HG03103 (cell line): ENCODE measurements at regions not wholly inside any gene's neighbourhood (a gene's known extent, or its start where the extent isn't known, plus 50 kb on each side); places are given as distances from the start of the nearest gene placed in this dataset.

Experiments used
- ATAC-seq: cut with Tn5 transposase; IDR thresholded peaks from one replicate; pipeline ENCODE4 v1.9.1; 2021; ENCODE audit warnings: low read depth; ENCODE audit not compliant: unreplicated experiment

GRCh38 chr3:168544097-168544957 lies 448.6 kb upstream of the GOLIM4 start:
- ATAC-seq = no peak

- ATAC-seq = no peak
Observed at GRCh38 chr3:168540726-168541125, 445.0 kb upstream of the GOLIM4 start.

GRCh38 chr3:168539909-168540308 lies 444.2 kb upstream of the GOLIM4 start:
- no peak for ATAC-seq

- no peak for ATAC-seq
Observed at GRCh38 chr3:168534761-168535160, 439.0 kb upstream of the GOLIM4 start.

GRCh38 chr3:168533600-168533999 lies 437.9 kb upstream of the GOLIM4 start:
- ATAC-seq = no peak

- ATAC-seq = no peak
Observed at GRCh38 chr3:168532135-168532534, 436.4 kb upstream of the GOLIM4 start.

GRCh38 chr3:168531116-168531515 lies 435.4 kb upstream of the GOLIM4 start:
- ATAC-seq = no peak

GRCh38 chr3:168524129-168524528 lies 428.4 kb upstream of the GOLIM4 start:
- ATAC-seq = no peak

- ATAC-seq = no peak
Observed at GRCh38 chr3:168517249-168518071, 421.7 kb upstream of the GOLIM4 start.

GRCh38 chr3:168514252-168514651 lies 418.5 kb upstream of the GOLIM4 start:
- no peak for ATAC-seq

- no peak for ATAC-seq
Observed at GRCh38 chr3:168512802-168513201, 417.1 kb upstream of the GOLIM4 start.

GRCh38 chr3:168511428-168512014 lies 415.8 kb upstream of the GOLIM4 start:
- ATAC-seq = no peak

- ATAC-seq = no peak
Observed at GRCh38 chr3:168506589-168506988, 410.9 kb upstream of the GOLIM4 start.

- ATAC-seq = no peak
Observed at GRCh38 chr3:168501570-168501969, 405.8 kb upstream of the GOLIM4 start.

- ATAC-seq = no peak
Observed at GRCh38 chr3:168498194-168498593, 402.5 kb upstream of the GOLIM4 start.

- no peak for ATAC-seq
Observed at GRCh38 chr3:168497741-168498140, 402.0 kb upstream of the GOLIM4 start.

- ATAC-seq = no peak
Observed at GRCh38 chr3:168497183-168497582, 401.5 kb upstream of the GOLIM4 start.

GRCh38 chr3:168495932-168496331 lies 400.2 kb upstream of the GOLIM4 start:
- no peak for ATAC-seq

GRCh38 chr3:168495270-168495669 lies 399.5 kb upstream of the GOLIM4 start:
- ATAC-seq = no peak

- no peak for ATAC-seq
Observed at GRCh38 chr3:168493412-168494205, 397.9 kb upstream of the GOLIM4 start.
